ENCODE measurements at regions not wholly inside any gene's neighbourhood (a gene's known extent, or its start where the extent isn't known, plus 50 kb on each side); places are given as distances from the start of the nearest gene placed in this dataset.

- Histone ChIP-seq H3K9me2 (ENCODE audit: insufficient read depth) (no peaks in the 10 kb centered on the region), H3K36me3 (ENCODE audit: control insufficient read depth in 1 of 2, insufficient read depth in 2 of 2, low read length in 2 of 2) (no peaks in the 10 kb centered on the region), H3K4me1 (ENCODE audit: control insufficient read depth in 1 of 2, insufficient read depth in 2 of 2, low read length in 2 of 2) (no peaks in the 10 kb centered on the region), H3K27me3 (ENCODE audit: insufficient read depth, low read length) (no peaks in the 10 kb centered on the region), H4K20me1 (ENCODE audit: insufficient read depth) (no peaks in the 10 kb centered on the region), H3K27ac (ENCODE audit: low read depth, low read length) (no peak overlapping the region), H3K9me3 (ENCODE audit: control insufficient read depth in 1 of 2, insufficient read depth in 1 of 2, low read depth in 1 of 2, low read length in 2 of 2) (no peaks in the 10 kb centered on the region), H3K79me2 (ENCODE audit: insufficient read depth, low read length) (no peaks in the 10 kb centered on the region), H3K4me3 (replicated peaks in 1 of 2; ENCODE audit: low read depth in 1 of 2, low read length in 2 of 2) (no peak overlapping the region), H3K9ac (ENCODE audit: low read length) (no peak overlapping the region), H2AFZ (ENCODE audit: low read depth, low read length, poor library complexity, severe bottlenecking) (no peak overlapping the region), H3K4me2 (ENCODE audit: low read length) (no peak overlapping the region)
- ChIA-PET POLR2A (no interaction called here), CTCF (no interaction called here), RAD21 (ENCODE audit: low non-redundant PET in 1 of 2, low total read pairs in 2 of 2, uncharacterized antibody in 2 of 2, unreplicated experiment in 2 of 2) (no interaction called here)
- intact Hi-C loops (cut with micrococcal nuclease): no loop called here
- DNase-seq (ENCODE audit: low read depth, low spot score) (no peak), ATAC-seq (no peak)
- TF ChIP-seq RAD21 (IDR thresholded peaks at IDR 0.05; ENCODE audit: low read depth) (no peak), TCF7L2 (IDR thresholded peaks at IDR 0.05; ENCODE audit: borderline replicate concordance, extremely low read depth, insufficient read depth, insufficient read length) (no peak), ZBTB33 (IDR thresholded peaks at IDR 0.05; ENCODE audit: extremely low read depth, insufficient replicate concordance, low read length) (no peak), ELF1 (IDR thresholded peaks at IDR 0.05; ENCODE audit: borderline replicate concordance, low read depth) (no peak), JUND (IDR thresholded peaks at IDR 0.05) (no peak), ATF3 (IDR thresholded peaks at IDR 0.05) (no peak), POLR2AphosphoS5 (IDR thresholded peaks at IDR 0.05; ENCODE audit: low read depth, low read length) (no peak), ZNF274 (IDR thresholded peaks at IDR 0.05; ENCODE audit: low read depth, low read length) (no peak), SP1 (IDR thresholded peaks at IDR 0.05; ENCODE audit: low read depth) (no peak), MAX (IDR thresholded peaks at IDR 0.05) (no peak), CBX3 (IDR thresholded peaks at IDR 0.05; ENCODE audit: low read depth) (no peak), EZH2phosphoT487 (IDR thresholded peaks at IDR 0.05; ENCODE audit: borderline replicate concordance) (no peak), SIN3A (IDR thresholded peaks at IDR 0.05; ENCODE audit: low read depth) (no peak), EGR1 (IDR thresholded peaks at IDR 0.05; ENCODE audit: low read depth) (no peak), ZFX (IDR thresholded peaks at IDR 0.05) (no peak), CTCF (IDR thresholded peaks at IDR 0.05 in 2 of 3, conservative IDR thresholded peaks at IDR 0.05 in 1 of 3; ENCODE audit: borderline replicate concordance in 1 of 3, insufficient read depth in 1 of 3, low read depth in 2 of 3, low read length in 2 of 3) (no peak)
- no TSS peak for BruUV-seq (replicated peaks)
These were observed 1148.4 kb downstream of the EFNA5 start for GRCh38 chr5:106522296-106522695.

Data from HCT116 (cell line).